ENCODE measurements at regions not wholly inside any gene's neighbourhood (a gene's known extent, or its start where the extent isn't known, plus 50 kb on each side); places are given as distances from the start of the nearest gene placed in this dataset.
"Not testable (repeated sequence)": the region's sequence is repeated elsewhere in the genome, so short reads cannot be mapped to it uniquely, and the experiment has no call there.

GRCh38 chr7:51393003-51393402 lies 76.4 kb upstream of the COBL start:
- not testable (repeated sequence) for TF ChIP-seq CTCF (conservative IDR thresholded peaks at IDR 0.05 in 1 of 2, IDR thresholded peaks at IDR 0.05 in 1 of 2; ENCODE audit: extremely low read depth in 1 of 2, insufficient read depth in 1 of 2, low read depth in 1 of 2, low read length in 2 of 2); EZH2 (IDR thresholded peaks at IDR 0.05; ENCODE audit: borderline replicate concordance, low read length)

All from mammary epithelial cell (primary cell).